ENCODE measurements at regions not wholly inside any gene's neighbourhood (a gene's known extent, or its start where the extent isn't known, plus 50 kb on each side); places are given as distances from the start of the nearest gene placed in this dataset.

DNA sequence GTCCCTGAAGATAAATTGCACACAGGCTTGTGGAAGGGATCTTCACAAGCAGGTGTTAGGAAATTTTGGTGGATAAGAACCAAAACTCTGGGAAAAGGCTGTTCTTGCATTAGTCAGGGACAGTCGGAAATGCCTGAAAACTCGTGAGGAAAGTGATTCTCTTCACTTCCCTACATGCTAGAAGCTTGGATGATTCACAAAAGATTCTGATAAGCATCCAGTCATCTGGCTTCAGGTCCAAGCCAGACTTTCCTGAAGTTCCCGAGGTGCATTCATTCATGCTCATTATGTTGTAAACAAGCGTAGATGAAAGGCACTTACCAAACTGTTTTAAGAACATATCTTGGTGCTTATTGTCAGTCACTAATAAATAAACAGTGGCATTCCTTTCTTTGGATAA lies 1028.7 kb downstream of the NTRK3 start:
- DNase-seq (ENCODE audit: low read depth in 2 of 2): peak in 1 of 2 donors; percentile 54
- TF ChIP-seq CTCF (IDR thresholded peaks at IDR 0.05; ENCODE audit: low read depth, low read length): no peak
- H3K4me3 ChIP-seq (replicated peaks in 1 of 2; ENCODE audit: low read depth in 2 of 2, low read length in 2 of 2): no peak overlapping the region

- no peak for DNase-seq (ENCODE audit: low read depth in 2 of 2)
- no peak for TF ChIP-seq CTCF (IDR thresholded peaks at IDR 0.05; ENCODE audit: low read depth, low read length)
- H3K4me3 ChIP-seq (replicated peaks in 1 of 2; ENCODE audit: low read depth in 2 of 2, low read length in 2 of 2): no peak overlapping the region
These were observed 1031.1 kb downstream of the NTRK3 start for GRCh38 chr15:87225436-87225835.

DNA sequence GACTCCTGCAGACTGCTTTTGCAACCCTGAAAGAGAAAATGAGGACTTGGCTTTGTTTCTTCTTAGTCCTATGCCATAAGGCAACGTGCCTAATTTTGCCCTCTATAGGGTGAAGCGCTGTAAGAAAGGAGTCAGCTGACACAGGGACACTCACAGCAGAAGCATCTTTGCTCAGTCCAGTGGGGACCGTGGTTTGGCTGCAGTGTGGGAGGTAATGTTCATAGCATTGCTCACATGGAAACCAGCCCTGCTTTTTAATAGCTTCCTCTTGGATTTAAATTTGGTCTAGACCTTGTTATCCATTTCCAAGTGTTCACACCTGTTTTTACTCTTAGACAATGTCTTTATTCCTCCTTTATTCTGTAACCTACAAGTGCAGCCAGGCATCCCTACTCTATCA lies 1032.1 kb downstream of the NTRK3 start:
- DNase-seq (ENCODE audit: low read depth in 2 of 2): peak in 1 of 2 donors; percentile 68
- H3K4me3 ChIP-seq (replicated peaks in 1 of 2; ENCODE audit: low read depth in 2 of 2, low read length in 2 of 2): no peak overlapping the region
- TF ChIP-seq CTCF (IDR thresholded peaks at IDR 0.05; ENCODE audit: low read depth, low read length): no peak

DNA sequence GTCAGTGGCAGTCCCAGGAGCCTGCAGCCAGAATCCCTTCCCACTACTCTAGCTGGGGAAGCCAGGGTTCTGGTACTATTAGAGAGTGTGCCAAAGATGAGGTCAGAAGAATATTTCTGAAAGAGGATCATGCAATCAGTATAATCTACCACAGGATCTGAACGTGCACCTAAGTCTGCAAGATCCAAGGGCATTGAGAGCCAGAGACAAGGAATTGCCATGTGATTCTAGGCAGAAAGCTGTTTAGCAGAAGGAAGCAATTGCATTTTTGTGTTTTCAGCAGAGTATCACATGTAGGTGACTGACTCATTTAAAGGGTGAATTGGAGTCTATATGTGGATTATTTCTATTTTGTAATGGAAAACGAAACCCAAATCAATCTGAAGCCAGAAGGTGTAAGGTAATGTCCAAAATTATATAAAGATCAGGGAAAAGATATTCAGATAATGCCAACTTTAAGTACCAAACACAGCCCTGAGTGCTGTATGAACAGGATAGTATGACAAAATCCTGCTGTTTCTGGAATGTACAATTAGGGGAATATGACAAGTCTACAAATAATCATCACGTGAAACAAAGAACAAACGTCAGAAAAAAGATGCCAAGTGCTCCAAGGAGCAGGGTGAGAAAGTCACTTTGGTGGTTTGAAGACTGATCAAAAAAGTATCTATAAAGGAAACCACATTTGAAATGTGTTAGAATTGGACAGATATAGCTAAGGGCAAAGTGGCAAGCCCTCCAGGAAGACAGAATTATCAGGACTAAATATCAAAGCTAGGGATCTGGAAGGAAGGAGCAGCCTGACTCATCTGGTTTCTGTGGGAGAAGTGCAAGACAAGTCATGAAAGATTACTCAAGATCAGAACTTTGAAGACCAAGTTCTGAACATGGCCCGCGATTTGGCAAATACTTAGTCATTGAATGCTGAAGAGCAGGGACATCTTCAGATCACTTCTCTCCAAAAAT lies 1036.6 kb downstream of the NTRK3 start:
- no peak for TF ChIP-seq CTCF (IDR thresholded peaks at IDR 0.05; ENCODE audit: low read depth, low read length)
- H3K4me3 ChIP-seq (replicated peaks in 1 of 2; ENCODE audit: low read depth in 2 of 2, low read length in 2 of 2): no peak overlapping the region
- peak in 1 of 2 donors; percentile 52 for DNase-seq (ENCODE audit: low read depth in 2 of 2)

DNA sequence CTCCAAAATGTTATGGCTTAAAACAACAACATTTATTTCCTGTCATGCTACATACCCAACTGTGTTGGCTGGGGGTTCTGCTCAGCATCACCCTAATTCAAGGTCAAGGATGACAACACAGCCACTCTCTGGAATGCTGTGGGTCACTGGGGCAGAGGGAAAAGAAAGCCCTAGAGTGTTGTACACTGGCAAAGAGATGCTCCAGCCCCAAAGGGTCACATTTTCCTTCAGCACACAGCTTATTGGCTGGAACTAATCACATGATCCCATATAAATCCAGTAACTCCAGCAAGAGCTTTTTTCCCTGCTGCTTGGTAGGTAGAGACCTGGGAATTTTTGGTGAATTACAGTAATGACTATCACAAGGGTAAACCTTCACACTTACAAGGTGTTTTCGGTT lies 1041.4 kb downstream of the NTRK3 start:
- no peak for TF ChIP-seq CTCF (IDR thresholded peaks at IDR 0.05; ENCODE audit: low read depth, low read length)
- no peak overlapping the region for H3K4me3 ChIP-seq (replicated peaks in 1 of 2; ENCODE audit: low read depth in 2 of 2, low read length in 2 of 2)
- no peak for DNase-seq (ENCODE audit: low read depth in 2 of 2)

GRCh38 chr15:87213626-87214025 lies 1042.9 kb downstream of the NTRK3 start:
- no peak overlapping the region for H3K4me3 ChIP-seq (replicated peaks in 1 of 2; ENCODE audit: low read depth in 2 of 2, low read length in 2 of 2)
- DNase-seq (ENCODE audit: low read depth in 2 of 2): no peak
- no peak for TF ChIP-seq CTCF (IDR thresholded peaks at IDR 0.05; ENCODE audit: low read depth, low read length)
